GM12875 (cell line): ENCODE measurements at regions not wholly inside any gene's neighbourhood (a gene's known extent, or its start where the extent isn't known, plus 50 kb on each side); places are given as distances from the start of the nearest gene placed in this dataset.

ENCODE experiments used
- H3K4me3 ChIP-seq: one replicate; pipeline ENCODE4 v1.5.1; 2011; ENCODE audit warnings: low read depth, low read length, control low read depth
- TF ChIP-seq, protein P1 (sequence below): IDR thresholded peaks from 2 replicates; pipeline ENCODE4 v1.5.1; 2011; ENCODE audit warnings: low read depth, mild to moderate bottlenecking, control low read depth, inconsistent platforms, low read length, moderate library complexity, borderline replicate concordance; ENCODE audit not compliant: insufficient read depth

DNA sequence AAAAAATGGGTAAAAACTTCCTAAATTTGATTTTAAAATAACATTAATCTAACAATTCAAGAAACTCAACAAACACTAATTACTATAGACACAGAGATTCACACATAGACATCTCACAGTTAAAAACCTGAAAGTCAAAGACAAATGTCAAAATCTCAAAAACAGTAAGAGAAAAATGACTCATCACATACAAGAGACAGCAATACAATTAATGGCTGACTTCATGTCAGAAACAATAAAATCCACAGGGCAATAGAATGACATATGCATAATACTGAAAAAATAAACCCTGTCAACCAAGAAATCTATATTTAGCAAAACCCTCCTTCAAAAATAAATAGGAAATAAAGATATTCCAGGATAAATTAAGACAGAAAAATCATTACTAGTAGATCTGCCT lies 200.4 kb downstream of the CEMIP2 start:
- H3K4me3 ChIP-seq: no peak overlapping the region
- TF ChIP-seq, protein P1, sequence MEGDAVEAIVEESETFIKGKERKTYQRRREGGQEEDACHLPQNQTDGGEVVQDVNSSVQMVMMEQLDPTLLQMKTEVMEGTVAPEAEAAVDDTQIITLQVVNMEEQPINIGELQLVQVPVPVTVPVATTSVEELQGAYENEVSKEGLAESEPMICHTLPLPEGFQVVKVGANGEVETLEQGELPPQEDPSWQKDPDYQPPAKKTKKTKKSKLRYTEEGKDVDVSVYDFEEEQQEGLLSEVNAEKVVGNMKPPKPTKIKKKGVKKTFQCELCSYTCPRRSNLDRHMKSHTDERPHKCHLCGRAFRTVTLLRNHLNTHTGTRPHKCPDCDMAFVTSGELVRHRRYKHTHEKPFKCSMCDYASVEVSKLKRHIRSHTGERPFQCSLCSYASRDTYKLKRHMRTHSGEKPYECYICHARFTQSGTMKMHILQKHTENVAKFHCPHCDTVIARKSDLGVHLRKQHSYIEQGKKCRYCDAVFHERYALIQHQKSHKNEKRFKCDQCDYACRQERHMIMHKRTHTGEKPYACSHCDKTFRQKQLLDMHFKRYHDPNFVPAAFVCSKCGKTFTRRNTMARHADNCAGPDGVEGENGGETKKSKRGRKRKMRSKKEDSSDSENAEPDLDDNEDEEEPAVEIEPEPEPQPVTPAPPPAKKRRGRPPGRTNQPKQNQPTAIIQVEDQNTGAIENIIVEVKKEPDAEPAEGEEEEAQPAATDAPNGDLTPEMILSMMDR: no peak

DNA sequence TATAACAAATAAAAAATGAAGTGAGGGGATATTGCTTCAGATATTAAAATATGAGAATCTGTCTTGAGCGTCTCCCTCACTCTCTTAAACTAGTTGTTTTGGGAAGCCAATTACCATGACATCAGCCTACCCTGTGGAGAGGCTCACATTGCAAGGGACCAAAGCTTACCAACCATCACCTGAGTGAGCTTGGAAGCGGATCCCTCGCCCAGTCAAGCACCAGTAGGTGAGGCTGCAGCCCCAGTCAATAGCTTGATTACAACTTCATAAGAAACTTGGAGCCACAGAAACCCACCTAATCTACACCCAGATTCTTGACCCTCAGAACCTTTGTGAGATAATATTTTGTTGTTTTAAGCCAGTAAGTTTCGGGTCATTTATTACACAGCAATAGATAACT lies 206.2 kb downstream of the CEMIP2 start:
- H3K4me3 ChIP-seq: no peak overlapping the region
- TF ChIP-seq, protein P1: no peak

DNA sequence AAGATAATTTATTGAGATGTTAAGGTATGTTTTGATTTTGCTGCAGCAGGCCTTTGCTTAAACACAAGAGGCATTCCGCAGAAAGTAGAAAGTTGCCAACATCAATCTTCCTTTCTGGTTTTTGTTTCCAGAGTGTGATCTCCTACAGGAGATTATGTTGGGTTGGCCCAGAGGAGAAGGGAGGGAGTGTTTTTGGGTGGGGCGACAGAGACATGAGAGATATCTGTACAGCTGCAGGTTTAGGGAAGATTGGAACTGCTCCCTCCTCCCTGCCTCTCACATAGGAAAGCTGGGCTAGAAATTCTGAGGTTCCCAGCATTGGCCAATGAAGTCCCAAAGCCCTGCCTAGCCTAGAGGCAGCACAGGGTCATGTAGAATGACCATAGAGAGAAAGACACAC lies 211.0 kb downstream of the CEMIP2 start:
- TF ChIP-seq, protein P1: no peak
- no peak overlapping the region for H3K4me3 ChIP-seq

DNA sequence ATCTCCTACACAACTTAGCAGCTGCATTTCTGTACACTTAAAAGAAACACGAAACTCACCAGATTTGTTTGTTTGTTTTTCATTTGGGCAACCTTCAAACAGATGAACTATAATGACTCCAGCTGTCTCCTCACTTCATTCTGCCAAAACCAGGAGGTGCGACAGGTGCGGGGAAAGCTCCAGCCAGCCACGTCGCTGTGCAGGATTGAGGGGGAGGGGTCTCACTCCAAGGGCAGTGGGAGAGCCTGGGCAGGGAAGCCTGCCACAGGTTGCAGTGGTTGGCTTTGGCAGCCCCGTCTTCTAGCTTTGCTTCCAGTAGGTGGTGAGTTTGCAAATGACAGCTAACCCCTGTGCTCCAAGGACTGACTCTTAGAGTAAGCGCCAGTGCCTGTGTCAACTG lies 215.8 kb downstream of the CEMIP2 start:
- TF ChIP-seq, protein P1: no peak
- no peak overlapping the region for H3K4me3 ChIP-seq

DNA sequence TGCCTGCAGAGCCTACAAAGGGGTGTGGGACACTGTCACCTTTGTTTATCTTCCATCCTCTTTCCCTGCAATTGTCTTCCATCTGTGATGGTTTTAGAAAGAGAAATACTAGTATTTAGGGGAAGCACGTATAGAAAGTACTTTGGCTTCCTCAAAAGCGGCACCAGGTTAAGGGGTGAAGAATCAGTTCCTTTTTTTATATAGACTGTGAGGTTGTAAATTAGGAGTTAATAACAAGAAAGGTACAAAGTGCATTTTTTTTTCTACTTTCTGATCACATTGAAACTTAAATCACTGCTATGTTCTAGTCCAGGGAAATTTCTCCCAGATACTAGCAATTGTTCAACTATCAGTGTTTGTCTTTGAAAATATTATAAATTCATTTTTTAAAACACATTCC lies 219.3 kb downstream of the CEMIP2 start:
- TF ChIP-seq, protein P1: no peak
- H3K4me3 ChIP-seq: no peak overlapping the region

DNA sequence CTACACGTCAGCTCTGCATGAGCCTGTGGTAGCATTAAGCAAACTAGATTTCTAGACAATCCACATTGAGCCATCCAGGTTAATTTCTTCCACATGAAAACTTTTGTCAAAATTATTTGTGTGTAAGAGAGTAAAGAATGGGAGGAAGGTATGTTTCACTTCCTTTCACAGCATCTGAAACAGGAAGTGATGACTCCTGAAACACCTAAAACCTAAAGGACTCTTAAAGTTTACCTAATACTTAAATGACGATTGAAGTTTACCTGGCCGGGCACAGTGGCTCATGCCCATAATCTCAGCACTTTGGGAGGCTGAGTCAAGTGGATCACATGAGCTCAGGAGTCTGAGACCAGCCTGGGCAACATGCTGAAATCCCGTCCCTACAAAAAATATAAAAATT lies 223.8 kb downstream of the CEMIP2 start:
- H3K4me3 ChIP-seq: no peak overlapping the region
- TF ChIP-seq, protein P1: no peak

DNA sequence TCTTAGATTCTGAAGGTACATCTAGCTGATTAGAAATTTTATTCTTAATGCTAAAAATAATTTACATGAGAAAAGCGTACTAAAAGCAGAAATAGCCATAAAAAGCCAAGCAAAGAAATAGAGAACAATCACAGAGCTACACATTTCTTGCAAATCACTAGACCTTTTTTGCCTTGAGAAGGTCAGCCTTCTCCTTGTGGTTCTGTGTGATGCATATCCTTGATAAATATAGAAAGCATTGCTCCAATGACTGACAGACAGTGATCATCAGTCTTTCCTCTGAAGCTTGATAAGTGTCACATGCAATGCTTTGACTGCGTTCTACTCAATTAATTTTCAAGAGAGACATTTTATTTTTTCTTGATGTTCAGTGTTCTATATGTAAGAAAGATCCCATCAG lies 226.9 kb downstream of the CEMIP2 start:
- H3K4me3 ChIP-seq: no peak overlapping the region
- TF ChIP-seq, protein P1: no peak
